Testis (tissue), 2 donors: ENCODE measurements at regions not wholly inside any gene's neighbourhood (a gene's known extent, or its start where the extent isn't known, plus 50 kb on each side); places are given as distances from the start of the nearest gene placed in this dataset.

Experiments used
- CTCF ChIP-seq, 3 experiments: fragments of 450-650 bp in 2 of 3; fragments of 200-600 bp in 1 of 3; sonication (generic) in 1 of 3; IDR thresholded peaks; one replicate each; pipeline ENCODE4 v1.5.1; 2016 to 2019; ENCODE audit warnings: antibody characterized with exemption in 3 of 3, mild to moderate bottlenecking in 2 of 3, moderate library complexity in 1 of 3
- POLR2A ChIP-seq: fragments of 450-650 bp; IDR thresholded peaks from one replicate; pipeline ENCODE4 v1.6.1; 2017; ENCODE audit warnings: antibody characterized with exemption, mild to moderate bottlenecking, moderate library complexity

- TF ChIP-seq CTCF (IDR thresholded peaks at IDR 0.05) (no peak), POLR2A (no peak)
Observed at GRCh38 chr5:125926172-125926571, 497.0 kb upstream of the GRAMD2B start.
